Lower leg skin (tissue), 3 donors: ENCODE measurements at regions not wholly inside any gene's neighbourhood (a gene's known extent, or its start where the extent isn't known, plus 50 kb on each side); places are given as distances from the start of the nearest gene placed in this dataset.

Source experiments
- CTCF ChIP-seq, 3 donors: fragments of 450-650 bp; IDR thresholded peaks; one replicate each; pipeline ENCODE4 v1.5.1; 2016; ENCODE audit warnings: antibody characterized with exemption in 3 of 3, mild to moderate bottlenecking in 3 of 3, moderate library complexity in 2 of 3
- POLR2A ChIP-seq, 2 donors: fragments of 450-650 bp; IDR thresholded peaks; one replicate each; pipeline ENCODE4 v1.6.1; 2016 to 2017; ENCODE audit warnings: antibody characterized with exemption in 2 of 2, mild to moderate bottlenecking in 1 of 2, moderate library complexity in 1 of 2

GRCh38 chr4:20158195-20158594, 93.5 kb upstream of the SLIT2 start:
- TF ChIP-seq CTCF (IDR thresholded peaks at IDR 0.05) (no peak), POLR2A (IDR thresholded peaks at IDR 0.05) (no peak)
